K562 (cell line): ENCODE measurements at regions not wholly inside any gene's neighbourhood (a gene's known extent, or its start where the extent isn't known, plus 50 kb on each side); places are given as distances from the start of the nearest gene placed in this dataset.

Experiments used
- ATAC-seq: fragments of 200-7000 bp; cut with Tn5 transposase; 3 replicates; pipeline ENCODE4 v1.9.1; 2020; ENCODE audit warnings: moderate library complexity
- BruUV-seq: library from RNA; stranded (reverse); fragments of 400-500 nt; replicated peaks from 2 replicates; lab custom pipeline; 2021; lab: Mats Ljungman, UMichigan
- CTCF ChIA-PET: fragments of 300-600 bp; formaldehyde crosslinking; extraction: SDS; loops from one replicate; lab custom pipeline; 2021; ENCODE audit warnings: low intra/inter-chr PET ratio; lab: Yijun Ruan, JAX
- POLR2A ChIA-PET: fragments of 300-600, 350-650 bp; sonication (Branson Sonifier 250); formaldehyde crosslinking; extraction: SDS; loops from one replicate; lab custom pipeline; 2021; ENCODE audit warnings: antibody characterized with exemption, inconsistent platforms; lab: Yijun Ruan, JAX
- DNase-seq, 4 experiments: peaks; one replicate each; pipeline versions ENCODE4 v3.0.0 to v3.0.0-alpha.2; 2011 to 2018; ENCODE audit warnings: low spot score in 3 of 4, mixed read lengths in 3 of 4; ENCODE audit errors: extremely low read depth in 1 of 4
- FAIRE-seq: peaks from 2 replicates; lab custom pipeline; 2011; peaks lifted over from hg19 to GRCh38; lab: Jason Lieb, UNC
- H2AFZ ChIP-seq: 2 replicates; pipeline ENCODE4 v1.6.0; 2011; ENCODE audit warnings: low read depth, low read length, control low read depth, inconsistent platforms
- H3K27ac ChIP-seq: fragments of 200-600 bp; 3 replicates; pipeline ENCODE4 v1.8.0; 2011; ENCODE audit warnings: low read depth, mild to moderate bottlenecking, control low read depth, inconsistent platforms, low read length, moderate library complexity, mixed read lengths; ENCODE audit errors: extremely low read depth
- H3K27me3 ChIP-seq, 2 experiments: fragments of 300-600 bp in 1 of 2; 2 replicates in 1 of 2; 3 replicates in 1 of 2; pipeline versions ENCODE4 v1.6.0 to v1.8.0; 2011; ENCODE audit warnings: inconsistent platforms in 2 of 2, low read length in 2 of 2, mild to moderate bottlenecking in 1 of 2, mixed read lengths in 1 of 2, moderate library complexity in 1 of 2; ENCODE audit not compliant: control insufficient read depth in 2 of 2, insufficient read depth in 2 of 2
- H3K36me3 ChIP-seq: fragments of 300-600 bp; 3 replicates; pipeline ENCODE4 v1.8.0; 2011; ENCODE audit warnings: mild to moderate bottlenecking, low read length, inconsistent platforms; ENCODE audit not compliant: control insufficient read depth, insufficient read depth
- H3K4me1 ChIP-seq, 2 experiments: fragments of 200-600 bp in 1 of 2; replicated peaks in 1 of 2; 2 replicates in 1 of 2; 3 replicates in 1 of 2; pipeline versions ENCODE4 v1.5.1 to v1.8.0; 2011; ENCODE audit warnings: inconsistent platforms in 2 of 2, low read length in 2 of 2, mild to moderate bottlenecking in 1 of 2, mixed read lengths in 1 of 2, moderate library complexity in 1 of 2; ENCODE audit not compliant: control insufficient read depth in 2 of 2, insufficient read depth in 2 of 2
- H3K4me2 ChIP-seq: 2 replicates; pipeline ENCODE4 v1.6.1; 2011; ENCODE audit warnings: low read length, control low read depth, inconsistent platforms, mixed read lengths; ENCODE audit not compliant: insufficient read depth
- H3K4me3 ChIP-seq: fragments of 200-600 bp; sonication (generic), shearing (Covaris generic); 2 replicates; pipeline ENCODE4 v1.5.1; 2016; ENCODE audit warnings: control low read depth, inconsistent platforms
- H3K79me2 ChIP-seq: fragments of 200-600 bp; 3 replicates; pipeline ENCODE4 v1.8.0; 2011; ENCODE audit warnings: low read length, inconsistent platforms; ENCODE audit not compliant: control insufficient read depth, insufficient read depth
- H3K9ac ChIP-seq, 2 experiments: 2 replicates each; pipeline versions ENCODE4 v1.6.0 to v1.6.1; 2011; ENCODE audit warnings: low read depth in 2 of 2, low read length in 2 of 2, control low read depth in 1 of 2, inconsistent platforms in 1 of 2, mild to moderate bottlenecking in 1 of 2, mixed read lengths in 1 of 2; ENCODE audit not compliant: insufficient read depth in 1 of 2
- H3K9me1 ChIP-seq: one replicate; pipeline ENCODE4 v1.6.0; 2011; ENCODE audit warnings: inconsistent platforms, mild to moderate bottlenecking, low read length, moderate library complexity; ENCODE audit not compliant: control insufficient read depth, insufficient read depth
- H3K9me3 ChIP-seq: replicated peaks from 2 replicates; pipeline ENCODE4 v1.5.1; 2011; ENCODE audit warnings: low read depth, low read length, inconsistent platforms; ENCODE audit not compliant: control insufficient read depth, insufficient read depth
- H4K20me1 ChIP-seq: replicated peaks from 2 replicates; pipeline ENCODE4 v1.6.1; 2011; ENCODE audit warnings: low read length, inconsistent platforms, mixed read lengths; ENCODE audit not compliant: control insufficient read depth, insufficient read depth
- CREM ChIP-seq: IDR thresholded peaks from 2 replicates; pipeline ENCODE4 v1.6.1; 2014; ENCODE audit warnings: antibody characterized with exemption, low read depth
- ESRRA ChIP-seq: fragments of 450-650 bp; IDR thresholded peaks from 2 replicates; pipeline ENCODE4 v1.6.1; 2014; ENCODE audit warnings: low read depth, mild to moderate bottlenecking, moderate library complexity, borderline replicate concordance
- EWSR1 ChIP-seq: fragments of 450-650 bp; IDR thresholded peaks from 2 replicates; pipeline ENCODE4 v1.6.1; 2018; ENCODE audit warnings: borderline replicate concordance, mild to moderate bottlenecking, low read depth, moderate library complexity; ENCODE audit not compliant: partially characterized antibody
- ILK ChIP-seq: fragments of 450-650 bp; IDR thresholded peaks from 2 replicates; pipeline ENCODE4 v1.6.1; 2016; ENCODE audit warnings: missing genetic modification characterization, low read depth, mild to moderate bottlenecking, missing compliant biosample characterization, moderate library complexity, borderline replicate concordance
- MCM7 ChIP-seq, 2 experiments: fragments of 450-650 bp; IDR thresholded peaks; 2 replicates each; pipeline ENCODE4 v1.6.1; 2016 to 2018
- TARDBP ChIP-seq: fragments of 450-650 bp; IDR thresholded peaks from 2 replicates; pipeline ENCODE4 v1.6.1; 2016
- ZNF644 ChIP-seq: fragments of 200-800 bp; sonication (Bioruptor generic); IDR thresholded peaks from 2 replicates; pipeline ENCODE4 v1.6.1; 2016; ENCODE audit warnings: low read depth, missing genetic modification characterization, missing compliant biosample characterization
- ZNF707 ChIP-seq: fragments of 250-450 bp; sonication (Bioruptor Pico); conservative IDR thresholded peaks from 2 replicates; pipeline ENCODE4 v1.8.0; 2022; ENCODE audit warnings: inconsistent platforms, mild to moderate bottlenecking, moderate library complexity
- ZSCAN29 ChIP-seq: fragments of 450-650 bp; IDR thresholded peaks from 2 replicates; pipeline ENCODE4 v1.6.1; 2017
- WGBS: fragments of 100-300 bp; shearing (Covaris generic); methylation state at CpG from one replicate; pipeline ENCODE4 v1.1.6; 2016; ENCODE audit warnings: low coverage, mixed read lengths; ENCODE audit not compliant: insufficient coverage; ENCODE audit errors: missing lambda C conversion rate; 5-methylcytosine and 5-hydroxymethylcytosine counted together
- in situ Hi-C: fragments of 300-500 bp; cut with MboI; formaldehyde crosslinking; loops from 4 replicates; pipeline ENCODE4 v1.15.0; 2018; ENCODE audit warnings: inconsistent platforms, mixed read lengths
- intact Hi-C: fragments of 100-400 bp; cut with micrococcal nuclease; formaldehyde crosslinking; loops from 2 replicates; pipeline ENCODE4 v1.14.2; 2022

DNA sequence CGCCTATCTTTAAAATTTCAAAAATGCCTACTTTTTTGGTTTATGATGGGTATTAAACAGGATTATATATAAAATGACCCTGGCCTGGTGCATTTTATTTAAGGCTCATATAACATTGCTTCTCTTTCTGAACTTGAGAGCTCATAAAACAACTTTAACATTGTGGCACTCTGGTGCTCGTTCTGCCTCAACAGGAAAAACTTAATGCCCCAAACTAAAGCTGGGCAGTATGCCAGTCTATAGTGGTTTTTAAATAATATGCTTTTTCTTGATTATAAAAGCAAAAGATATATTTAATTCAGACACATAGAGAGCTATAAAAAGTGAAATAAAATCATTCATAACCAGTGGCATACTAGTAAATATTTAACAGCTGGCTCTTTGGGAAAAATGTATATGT lies 269.3 kb upstream of the GULP1 start:
- ATAC-seq (no peak), DNase-seq (no peak), FAIRE-seq (no peak)
- POLR2A ChIA-PET = interaction anchor here (1.1 kb wide), 1 partner anchor 20 kb away, joined by 3 read pairs; no protein-coding TSS in a partner anchor
- 4% methylated on average over 2 of the region's 2 CpGs for WGBS
- TF ChIP-seq TARDBP (no peak), ESRRA (no peak), ZNF644 (tag) (no peak), CREM (no peak), ZNF707 (CRISPR knock-in tag) (no peak), EWSR1 (no peak)
- in situ Hi-C loops = no loop called here
- no peaks in the 10 kb centered on the region for H3K27me3 ChIP-seq
- BruUV-seq = no TSS peak
- H3K4me1 ChIP-seq = no peaks in the 10 kb centered on the region
- H3K4me3 ChIP-seq = no peak overlapping the region
- intact Hi-C loops = no loop called here
- H3K9me3 ChIP-seq = no peaks in the 10 kb centered on the region
- no peaks in the 10 kb centered on the region for H3K36me3 ChIP-seq
- H3K9ac ChIP-seq = no peak overlapping the region
- H3K4me2 ChIP-seq = no peak overlapping the region
- CTCF ChIA-PET = no interaction called here
- H4K20me1 ChIP-seq = no peaks in the 10 kb centered on the region
- no peak overlapping the region for H2AFZ ChIP-seq
- no peaks in the 10 kb centered on the region for H3K79me2 ChIP-seq
- no peak overlapping the region for H3K27ac ChIP-seq
- no peaks in the 10 kb centered on the region for H3K9me1 ChIP-seq

DNA sequence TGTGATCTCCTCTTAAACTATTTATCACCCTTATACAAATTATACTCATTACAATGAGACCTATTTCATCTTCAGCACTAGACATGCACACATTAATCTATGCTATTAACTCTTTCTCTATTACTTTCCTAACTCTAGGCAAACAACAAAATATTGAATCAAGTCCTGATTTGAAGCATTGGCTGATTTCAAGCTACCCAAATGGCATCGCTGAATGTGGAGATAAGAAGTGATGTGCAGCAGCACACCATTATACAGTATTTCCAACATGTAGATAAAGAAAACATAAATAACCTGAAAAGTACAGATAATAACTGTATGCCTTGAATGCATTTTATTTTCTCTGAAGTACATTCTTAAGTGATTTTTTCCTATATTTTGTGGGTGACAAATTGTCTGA lies 268.6 kb upstream of the GULP1 start:
- TF ChIP-seq ILK (tag) (no peak), MCM7 (IDR thresholded peaks at IDR 0.05) (no peak), ZSCAN29 (no peak)
- TF ChIP-seq, all 486 proteins: peak for 0
- H3K9me1 ChIP-seq = no peaks in the 10 kb centered on the region
- no TSS peak for BruUV-seq

More for the DNA sequence above, 268.6 kb upstream of the GULP1 start:
- ChIA-PET POLR2A (interaction anchor here (1.1 kb wide), 1 partner anchor 21 kb away, joined by 3 read pairs; no protein-coding TSS in a partner anchor), CTCF (no interaction called here)
- Histone ChIP-seq H3K9me3 (no peaks in the 10 kb centered on the region), H3K9ac (no peak overlapping the region), H3K4me2 (no peak overlapping the region), H3K4me1 (no peaks in the 10 kb centered on the region), H4K20me1 (no peaks in the 10 kb centered on the region), H2AFZ (no peak overlapping the region), H3K27ac (no peak overlapping the region), H3K27me3 (no peaks in the 10 kb centered on the region), H3K4me3 (no peak overlapping the region), H3K79me2 (no peaks in the 10 kb centered on the region), H3K36me3 (no peaks in the 10 kb centered on the region)
- in situ Hi-C loops (no loop called here), intact Hi-C loops (no loop called here)
- FAIRE-seq (no peak), ATAC-seq (no peak), DNase-seq (no peak)
- 7% methylated on average over 1 of the region's 1 CpG for WGBS
